HG03103 (cell line): ENCODE measurements at regions not wholly inside any gene's neighbourhood (a gene's known extent, or its start where the extent isn't known, plus 50 kb on each side); places are given as distances from the start of the nearest gene placed in this dataset.
"Not testable (repeated sequence)": the region's sequence is repeated elsewhere in the genome, so short reads cannot be mapped to it uniquely, and the experiment has no call there.

Experiments
- ATAC-seq: cut with Tn5 transposase; IDR thresholded peaks from one replicate; pipeline ENCODE4 v1.9.1; 2021; ENCODE audit warnings: low read depth; ENCODE audit not compliant: unreplicated experiment

GRCh38 chr17:77555121-77555591 is 403.3 kb upstream of the TNRC6C start:
- ATAC-seq = no peak

- no peak for ATAC-seq
Measured at GRCh38 chr17:77555741-77556291, 402.7 kb upstream of the TNRC6C start.

- ATAC-seq = no peak
Measured at GRCh38 chr17:77556383-77557061, 402.0 kb upstream of the TNRC6C start.

- no peak for ATAC-seq
Measured at GRCh38 chr17:77558846-77559626, 399.5 kb upstream of the TNRC6C start.

GRCh38 chr17:77560381-77560780 is 398.1 kb upstream of the TNRC6C start:
- no peak for ATAC-seq

GRCh38 chr17:77560841-77561240 is 397.7 kb upstream of the TNRC6C start:
- no peak for ATAC-seq

- not testable (repeated sequence) for ATAC-seq
Measured at GRCh38 chr17:77562361-77562760, 396.1 kb upstream of the TNRC6C start.

- no peak for ATAC-seq
Measured at GRCh38 chr17:77563439-77564102, 394.9 kb upstream of the TNRC6C start.

- ATAC-seq = no peak
Measured at GRCh38 chr17:77564278-77564920, 394.1 kb upstream of the TNRC6C start.

- ATAC-seq = no peak
Measured at GRCh38 chr17:77565166-77565565, 393.3 kb upstream of the TNRC6C start.

- no peak for ATAC-seq
Measured at GRCh38 chr17:77566151-77566550, 392.4 kb upstream of the TNRC6C start.

GRCh38 chr17:77566566-77567138 is 391.9 kb upstream of the TNRC6C start:
- ATAC-seq = no peak

GRCh38 chr17:77568540-77568939 is 390.0 kb upstream of the TNRC6C start:
- no peak for ATAC-seq

- no peak for ATAC-seq
Measured at GRCh38 chr17:77569846-77570564, 388.5 kb upstream of the TNRC6C start.

GRCh38 chr17:77570565-77570898 is 388.0 kb upstream of the TNRC6C start:
- no peak for ATAC-seq

GRCh38 chr17:77571155-77571981 is 387.1 kb upstream of the TNRC6C start:
- no peak for ATAC-seq

GRCh38 chr17:77572065-77572601 is 386.4 kb upstream of the TNRC6C start:
- no peak for ATAC-seq

- ATAC-seq = no peak
Measured at GRCh38 chr17:77572851-77573250, 385.7 kb upstream of the TNRC6C start.

- no peak for ATAC-seq
Measured at GRCh38 chr17:77577491-77577890, 381.0 kb upstream of the TNRC6C start.
